ENCODE measurements at regions not wholly inside any gene's neighbourhood (a gene's known extent, or its start where the extent isn't known, plus 50 kb on each side); places are given as distances from the start of the nearest gene placed in this dataset.

DNA sequence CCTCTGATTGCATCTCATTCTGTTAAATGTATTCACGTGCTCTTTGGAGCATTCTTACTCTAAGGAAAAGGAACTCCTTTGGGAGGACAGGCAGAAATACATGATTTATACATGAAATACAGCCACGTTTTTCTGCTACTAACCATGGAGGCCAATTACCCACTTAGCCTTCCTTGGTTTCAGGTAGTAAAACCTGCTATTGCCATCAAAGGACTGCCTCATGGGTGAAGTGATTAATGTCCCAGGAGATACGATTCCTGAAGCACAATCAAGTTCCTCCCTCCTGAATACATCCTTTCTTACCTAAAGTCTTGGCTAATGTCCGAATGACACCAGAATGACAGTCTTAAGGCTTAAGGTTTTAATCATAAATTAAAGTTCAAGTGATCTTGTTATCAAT lies 58.5 kb upstream of the PIK3CG start:
- H3K36me3 Mint-ChIP-seq (ENCODE audit: low read depth) = no peaks in the 10 kb centered on the region
- TF ChIP-seq, protein P1, sequence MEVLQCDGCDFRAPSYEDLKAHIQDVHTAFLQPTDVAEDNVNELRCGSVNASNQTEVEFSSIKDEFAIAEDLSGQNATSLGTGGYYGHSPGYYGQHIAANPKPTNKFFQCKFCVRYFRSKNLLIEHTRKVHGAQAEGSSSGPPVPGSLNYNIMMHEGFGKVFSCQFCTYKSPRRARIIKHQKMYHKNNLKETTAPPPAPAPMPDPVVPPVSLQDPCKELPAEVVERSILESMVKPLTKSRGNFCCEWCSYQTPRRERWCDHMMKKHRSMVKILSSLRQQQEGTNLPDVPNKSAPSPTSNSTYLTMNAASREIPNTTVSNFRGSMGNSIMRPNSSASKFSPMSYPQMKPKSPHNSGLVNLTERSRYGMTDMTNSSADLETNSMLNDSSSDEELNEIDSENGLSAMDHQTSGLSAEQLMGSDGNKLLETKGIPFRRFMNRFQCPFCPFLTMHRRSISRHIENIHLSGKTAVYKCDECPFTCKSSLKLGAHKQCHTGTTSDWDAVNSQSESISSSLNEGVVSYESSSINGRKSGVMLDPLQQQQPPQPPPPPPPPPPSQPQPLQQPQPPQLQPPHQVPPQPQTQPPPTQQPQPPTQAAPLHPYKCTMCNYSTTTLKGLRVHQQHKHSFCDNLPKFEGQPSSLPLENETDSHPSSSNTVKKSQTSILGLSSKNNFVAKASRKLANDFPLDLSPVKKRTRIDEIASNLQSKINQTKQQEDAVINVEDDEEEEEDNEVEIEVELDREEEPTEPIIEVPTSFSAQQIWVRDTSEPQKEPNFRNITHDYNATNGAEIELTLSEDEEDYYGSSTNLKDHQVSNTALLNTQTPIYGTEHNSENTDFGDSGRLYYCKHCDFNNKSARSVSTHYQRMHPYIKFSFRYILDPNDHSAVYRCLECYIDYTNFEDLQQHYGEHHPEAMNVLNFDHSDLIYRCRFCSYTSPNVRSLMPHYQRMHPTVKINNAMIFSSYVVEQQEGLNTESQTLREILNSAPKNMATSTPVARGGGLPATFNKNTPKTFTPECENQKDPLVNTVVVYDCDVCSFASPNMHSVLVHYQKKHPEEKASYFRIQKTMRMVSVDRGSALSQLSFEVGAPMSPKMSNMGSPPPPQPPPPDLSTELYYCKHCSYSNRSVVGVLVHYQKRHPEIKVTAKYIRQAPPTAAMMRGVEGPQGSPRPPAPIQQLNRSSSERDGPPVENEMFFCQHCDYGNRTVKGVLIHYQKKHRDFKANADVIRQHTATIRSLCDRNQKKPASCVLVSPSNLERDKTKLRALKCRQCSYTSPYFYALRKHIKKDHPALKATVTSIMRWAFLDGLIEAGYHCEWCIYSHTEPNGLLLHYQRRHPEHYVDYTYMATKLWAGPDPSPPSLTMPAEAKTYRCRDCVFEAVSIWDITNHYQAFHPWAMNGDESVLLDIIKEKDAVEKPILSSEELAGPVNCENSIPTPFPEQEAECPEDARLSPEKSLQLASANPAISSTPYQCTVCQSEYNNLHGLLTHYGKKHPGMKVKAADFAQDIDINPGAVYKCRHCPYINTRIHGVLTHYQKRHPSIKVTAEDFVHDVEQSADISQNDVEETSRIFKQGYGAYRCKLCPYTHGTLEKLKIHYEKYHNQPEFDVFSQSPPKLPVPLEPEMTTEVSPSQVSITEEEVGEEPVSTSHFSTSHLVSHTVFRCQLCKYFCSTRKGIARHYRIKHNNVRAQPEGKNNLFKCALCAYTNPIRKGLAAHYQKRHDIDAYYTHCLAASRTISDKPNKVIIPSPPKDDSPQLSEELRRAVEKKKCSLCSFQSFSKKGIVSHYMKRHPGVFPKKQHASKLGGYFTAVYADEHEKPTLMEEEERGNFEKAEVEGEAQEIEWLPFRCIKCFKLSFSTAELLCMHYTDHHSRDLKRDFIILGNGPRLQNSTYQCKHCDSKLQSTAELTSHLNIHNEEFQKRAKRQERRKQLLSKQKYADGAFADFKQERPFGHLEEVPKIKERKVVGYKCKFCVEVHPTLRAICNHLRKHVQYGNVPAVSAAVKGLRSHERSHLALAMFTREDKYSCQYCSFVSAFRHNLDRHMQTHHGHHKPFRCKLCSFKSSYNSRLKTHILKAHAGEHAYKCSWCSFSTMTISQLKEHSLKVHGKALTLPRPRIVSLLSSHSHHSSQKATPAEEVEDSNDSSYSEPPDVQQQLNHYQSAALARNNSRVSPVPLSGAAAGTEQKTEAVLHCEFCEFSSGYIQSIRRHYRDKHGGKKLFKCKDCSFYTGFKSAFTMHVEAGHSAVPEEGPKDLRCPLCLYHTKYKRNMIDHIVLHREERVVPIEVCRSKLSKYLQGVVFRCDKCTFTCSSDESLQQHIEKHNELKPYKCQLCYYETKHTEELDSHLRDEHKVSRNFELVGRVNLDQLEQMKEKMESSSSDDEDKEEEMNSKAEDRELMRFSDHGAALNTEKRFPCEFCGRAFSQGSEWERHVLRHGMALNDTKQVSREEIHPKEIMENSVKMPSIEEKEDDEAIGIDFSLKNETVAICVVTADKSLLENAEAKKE (CRISPR knock-in tag; IDR thresholded peaks at IDR 0.05) = no peak
- no peak for TF ChIP-seq EZH2phosphoT487 (IDR thresholded peaks at IDR 0.05; ENCODE audit: unreplicated experiment)
- TF ChIP-seq, protein P2, sequence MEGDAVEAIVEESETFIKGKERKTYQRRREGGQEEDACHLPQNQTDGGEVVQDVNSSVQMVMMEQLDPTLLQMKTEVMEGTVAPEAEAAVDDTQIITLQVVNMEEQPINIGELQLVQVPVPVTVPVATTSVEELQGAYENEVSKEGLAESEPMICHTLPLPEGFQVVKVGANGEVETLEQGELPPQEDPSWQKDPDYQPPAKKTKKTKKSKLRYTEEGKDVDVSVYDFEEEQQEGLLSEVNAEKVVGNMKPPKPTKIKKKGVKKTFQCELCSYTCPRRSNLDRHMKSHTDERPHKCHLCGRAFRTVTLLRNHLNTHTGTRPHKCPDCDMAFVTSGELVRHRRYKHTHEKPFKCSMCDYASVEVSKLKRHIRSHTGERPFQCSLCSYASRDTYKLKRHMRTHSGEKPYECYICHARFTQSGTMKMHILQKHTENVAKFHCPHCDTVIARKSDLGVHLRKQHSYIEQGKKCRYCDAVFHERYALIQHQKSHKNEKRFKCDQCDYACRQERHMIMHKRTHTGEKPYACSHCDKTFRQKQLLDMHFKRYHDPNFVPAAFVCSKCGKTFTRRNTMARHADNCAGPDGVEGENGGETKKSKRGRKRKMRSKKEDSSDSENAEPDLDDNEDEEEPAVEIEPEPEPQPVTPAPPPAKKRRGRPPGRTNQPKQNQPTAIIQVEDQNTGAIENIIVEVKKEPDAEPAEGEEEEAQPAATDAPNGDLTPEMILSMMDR (conservative IDR thresholded peaks at IDR 0.05; ENCODE audit: low read depth in 2 of 2) = no peak
- Histone ChIP-seq H3F3A (replicated peaks; ENCODE audit: low read depth) (no peaks in the 10 kb centered on the region), H4K20me1 (replicated peaks; ENCODE audit: insufficient read depth) (no peaks in the 10 kb centered on the region), H3K79me2 (replicated peaks; ENCODE audit: insufficient read depth) (no peaks in the 10 kb centered on the region), H3K4me1 (ENCODE audit: insufficient read depth) (no peaks in the 10 kb centered on the region), H3K9me2 (ENCODE audit: insufficient read depth) (peaks cover 23% of the 10 kb centered on the region), H3K4me2 (no peak overlapping the region), H3K4me3 (no peak overlapping the region), H2AFZ (no peak overlapping the region), H3K27ac (ENCODE audit: low read depth) (no peak overlapping the region), H3K36me3 (ENCODE audit: insufficient read depth) (no peaks in the 10 kb centered on the region), H3K27me3 (ENCODE audit: insufficient read depth) (no peaks in the 10 kb centered on the region)
- H3K27me3 Mint-ChIP-seq (ENCODE audit: insufficient read depth, low read depth, poor library complexity) = peaks cover 12% of the 10 kb centered on the region
- no peak overlapping the region for H3K4me3 Mint-ChIP-seq
- H3K27ac Mint-ChIP-seq = no peak overlapping the region
- no peaks in the 10 kb centered on the region; the same call in 2 of the 3 replicates for H3K9me3 Mint-ChIP-seq
- peaks cover 16% of the 10 kb centered on the region for H3K4me1 Mint-ChIP-seq
- DNase-seq (ENCODE audit: low spot score) (no peak), ATAC-seq (no peak)

DNA sequence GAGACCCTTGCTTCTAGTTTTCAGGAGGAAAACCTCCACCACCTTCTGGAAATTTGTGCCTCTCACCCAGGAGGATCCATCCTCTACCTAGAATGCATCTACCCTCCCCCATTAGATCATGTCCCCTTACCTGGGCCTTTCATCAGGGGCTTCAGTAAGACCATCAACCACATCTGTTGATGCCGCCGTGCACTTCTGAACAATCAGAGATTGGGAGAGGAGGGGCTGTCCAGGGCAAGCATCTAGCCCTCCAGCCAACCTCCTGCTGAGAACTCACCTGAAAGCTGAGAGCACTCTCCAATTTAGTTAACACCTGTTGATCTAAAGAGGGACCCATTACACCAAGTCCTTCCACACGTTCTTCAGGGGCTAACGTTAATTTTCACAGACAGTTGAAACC lies 57.6 kb upstream of the PIK3CG start:
- Histone ChIP-seq H3K4me2 (no peak overlapping the region), H3K27ac (ENCODE audit: low read depth) (no peak overlapping the region), H3K79me2 (replicated peaks; ENCODE audit: insufficient read depth) (no peaks in the 10 kb centered on the region), H3K4me1 (ENCODE audit: insufficient read depth) (no peaks in the 10 kb centered on the region), H3K4me3 (no peak overlapping the region), H4K20me1 (replicated peaks; ENCODE audit: insufficient read depth) (no peaks in the 10 kb centered on the region), H3K36me3 (ENCODE audit: insufficient read depth) (no peaks in the 10 kb centered on the region), H3K9me2 (ENCODE audit: insufficient read depth) (peaks cover 23% of the 10 kb centered on the region), H2AFZ (no peak overlapping the region), H3K27me3 (ENCODE audit: insufficient read depth) (no peaks in the 10 kb centered on the region), H3F3A (replicated peaks; ENCODE audit: low read depth) (no peaks in the 10 kb centered on the region)
- ATAC-seq (no peak), DNase-seq (ENCODE audit: low spot score) (no peak)
- no peak overlapping the region for H3K4me3 Mint-ChIP-seq
- no peaks in the 10 kb centered on the region for H3K9me3 Mint-ChIP-seq
- peaks cover 12% of the 10 kb centered on the region for H3K27me3 Mint-ChIP-seq (ENCODE audit: insufficient read depth, low read depth, poor library complexity)
- H3K27ac Mint-ChIP-seq = no peak overlapping the region
- peaks cover 16% of the 10 kb centered on the region for H3K4me1 Mint-ChIP-seq
- no peaks in the 10 kb centered on the region for H3K36me3 Mint-ChIP-seq (ENCODE audit: low read depth)
- TF ChIP-seq STAT1 (IDR thresholded peaks at IDR 0.05; ENCODE audit: unreplicated experiment) = no peak
- TF ChIP-seq, protein P3, sequence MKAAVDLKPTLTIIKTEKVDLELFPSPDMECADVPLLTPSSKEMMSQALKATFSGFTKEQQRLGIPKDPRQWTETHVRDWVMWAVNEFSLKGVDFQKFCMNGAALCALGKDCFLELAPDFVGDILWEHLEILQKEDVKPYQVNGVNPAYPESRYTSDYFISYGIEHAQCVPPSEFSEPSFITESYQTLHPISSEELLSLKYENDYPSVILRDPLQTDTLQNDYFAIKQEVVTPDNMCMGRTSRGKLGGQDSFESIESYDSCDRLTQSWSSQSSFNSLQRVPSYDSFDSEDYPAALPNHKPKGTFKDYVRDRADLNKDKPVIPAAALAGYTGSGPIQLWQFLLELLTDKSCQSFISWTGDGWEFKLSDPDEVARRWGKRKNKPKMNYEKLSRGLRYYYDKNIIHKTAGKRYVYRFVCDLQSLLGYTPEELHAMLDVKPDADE (IDR thresholded peaks at IDR 0.05) = no peak
- TF ChIP-seq, protein P2 (conservative IDR thresholded peaks at IDR 0.05; ENCODE audit: low read depth in 2 of 2) = no peak
- TF ChIP-seq EZH2phosphoT487 (IDR thresholded peaks at IDR 0.05; ENCODE audit: unreplicated experiment) = no peak
- TF ChIP-seq EZH2 (IDR thresholded peaks at IDR 0.05; ENCODE audit: low read depth, unreplicated experiment) = no peak

Measured in GM23338 (cell line).